ENCODE measurements at regions not wholly inside any gene's neighbourhood (a gene's known extent, or its start where the extent isn't known, plus 50 kb on each side); places are given as distances from the start of the nearest gene placed in this dataset.

DNA sequence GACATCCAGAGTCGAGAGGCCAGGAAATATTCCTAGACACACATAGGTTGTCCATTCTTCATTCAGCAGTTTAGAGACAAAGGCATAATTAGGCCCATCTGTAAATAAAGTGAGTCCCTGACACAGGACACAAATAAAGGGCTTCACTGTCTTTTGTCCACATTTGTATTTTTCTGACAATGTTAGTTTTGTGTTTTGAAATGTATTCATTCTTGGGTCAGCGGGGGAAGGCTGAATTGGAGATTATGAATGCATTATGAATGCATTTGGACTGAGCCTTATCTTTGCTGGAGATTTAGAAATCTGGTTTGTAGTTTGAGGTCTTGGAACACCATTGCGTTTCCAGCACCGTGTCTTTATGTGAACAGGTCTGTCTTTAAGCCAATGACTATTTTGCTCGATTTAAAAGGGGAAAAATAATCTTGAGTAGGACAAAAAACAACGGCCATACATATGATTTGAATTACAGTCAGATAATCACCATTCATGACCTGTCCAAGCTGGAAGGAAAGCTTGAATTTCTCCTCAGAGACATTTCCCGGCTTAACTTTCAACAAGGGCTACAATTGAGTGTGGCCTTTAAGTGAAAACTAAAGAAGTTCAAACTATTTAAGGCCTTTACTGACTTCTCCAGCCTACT lies 334.8 kb downstream of the WDR11 start:
- Histone ChIP-seq H3K4me3 (ENCODE audit: low read length) (no peak overlapping the region), H3K4me1 (ENCODE audit: control insufficient read depth, insufficient read depth, low read length) (peaks cover 4% of the 10 kb centered on the region), H3K27me3 (ENCODE audit: control insufficient read depth, insufficient read depth, low read length) (no peaks in the 10 kb centered on the region), H3K27ac (ENCODE audit: low read length) (no peak overlapping the region), H3K36me3 (ENCODE audit: control insufficient read depth, insufficient read depth, low read length) (no peaks in the 10 kb centered on the region), H3K9me3 (replicated peaks; ENCODE audit: control insufficient read depth, low read depth, low read length) (no peaks in the 10 kb centered on the region)
- peak; percentile 93 for DNase-seq
- 25% methylated on average over 1 of the region's 7 CpGs for WGBS (ENCODE audit: insufficient coverage)

DNA sequence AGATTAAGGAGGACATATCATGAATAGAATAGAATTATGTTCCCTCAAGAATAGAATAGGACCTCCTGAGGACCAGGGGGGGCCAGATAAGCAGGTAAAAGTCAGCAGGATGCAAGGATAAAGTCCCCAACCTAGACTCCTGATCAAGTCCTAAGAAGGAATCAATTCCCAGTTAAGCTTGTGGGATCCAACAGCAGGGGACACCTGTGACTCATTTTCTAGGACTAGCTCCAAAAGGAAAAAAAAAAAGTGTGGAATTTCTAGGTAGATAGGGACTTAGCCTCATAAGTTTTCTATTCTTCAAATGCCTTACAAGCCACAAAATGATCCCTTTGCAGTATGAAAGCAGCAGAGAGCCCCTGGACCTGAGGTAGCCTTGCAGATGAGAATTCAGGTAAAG lies 336.2 kb downstream of the WDR11 start:
- DNase-seq: no peak
- Histone ChIP-seq H3K4me1 (ENCODE audit: control insufficient read depth, insufficient read depth, low read length) (peaks cover 4% of the 10 kb centered on the region), H3K36me3 (ENCODE audit: control insufficient read depth, insufficient read depth, low read length) (no peaks in the 10 kb centered on the region), H3K27ac (ENCODE audit: low read length) (no peak overlapping the region), H3K9me3 (replicated peaks; ENCODE audit: control insufficient read depth, low read depth, low read length) (no peaks in the 10 kb centered on the region), H3K27me3 (ENCODE audit: control insufficient read depth, insufficient read depth, low read length) (no peaks in the 10 kb centered on the region), H3K4me3 (ENCODE audit: low read length) (no peak overlapping the region)

DNA sequence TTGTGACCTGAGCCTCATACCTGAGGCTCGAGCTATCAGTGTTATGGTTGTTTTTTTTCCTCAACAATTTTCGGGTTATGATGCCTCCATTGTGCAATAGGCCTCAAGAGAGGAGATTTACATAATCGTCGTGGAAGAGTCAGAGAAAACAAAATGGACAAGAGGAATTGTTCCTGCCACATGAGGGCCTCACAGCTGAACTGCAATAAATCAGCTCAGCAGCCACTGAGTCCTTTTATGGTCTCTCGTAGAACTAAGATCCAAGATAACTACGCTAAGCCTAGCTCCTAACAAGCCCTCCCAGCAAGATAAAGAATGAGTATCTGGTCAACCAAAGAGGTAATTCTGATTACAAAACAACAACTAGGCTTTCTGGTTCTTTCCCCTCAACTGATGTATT lies 336.8 kb downstream of the WDR11 start:
- H3K4me3 ChIP-seq (ENCODE audit: low read length): no peak overlapping the region
- peaks cover 4% of the 10 kb centered on the region for H3K4me1 ChIP-seq (ENCODE audit: control insufficient read depth, insufficient read depth, low read length)
- no peaks in the 10 kb centered on the region for H3K9me3 ChIP-seq (replicated peaks; ENCODE audit: control insufficient read depth, low read depth, low read length)
- H3K27ac ChIP-seq (ENCODE audit: low read length): no peak overlapping the region
- peak; percentile 41 for DNase-seq
- no peaks in the 10 kb centered on the region for H3K36me3 ChIP-seq (ENCODE audit: control insufficient read depth, insufficient read depth, low read length)
- no peaks in the 10 kb centered on the region for H3K27me3 ChIP-seq (ENCODE audit: control insufficient read depth, insufficient read depth, low read length)
- WGBS (ENCODE audit: insufficient coverage): 60% methylated on average over 6 of the region's 6 CpGs

DNA sequence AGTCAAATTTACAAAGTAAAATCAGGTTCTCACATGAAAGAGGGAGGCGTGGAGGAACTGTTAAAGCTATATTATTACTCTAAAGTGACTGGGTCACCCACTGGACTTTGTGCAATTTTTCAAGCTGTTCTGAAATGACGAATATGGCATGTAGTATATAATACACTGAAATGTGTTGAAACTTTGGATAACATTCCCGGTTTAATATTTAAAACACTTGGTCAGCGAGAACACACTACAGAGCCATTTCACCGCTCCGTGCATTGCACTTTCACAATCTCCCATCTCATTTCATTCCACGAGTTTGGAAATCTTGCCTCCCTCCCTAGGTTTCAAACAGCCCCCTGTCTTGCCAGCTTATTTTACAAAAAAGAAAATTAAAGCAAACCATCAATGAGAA lies 337.9 kb downstream of the WDR11 start:
- Histone ChIP-seq H3K36me3 (ENCODE audit: control insufficient read depth, insufficient read depth, low read length) (no peaks in the 10 kb centered on the region), H3K27ac (ENCODE audit: low read length) (no peak overlapping the region), H3K9me3 (replicated peaks; ENCODE audit: control insufficient read depth, low read depth, low read length) (no peaks in the 10 kb centered on the region), H3K4me3 (ENCODE audit: low read length) (no peak overlapping the region), H3K4me1 (ENCODE audit: control insufficient read depth, insufficient read depth, low read length) (peaks cover 4% of the 10 kb centered on the region), H3K27me3 (ENCODE audit: control insufficient read depth, insufficient read depth, low read length) (no peaks in the 10 kb centered on the region)
- 48% methylated on average over 4 of the region's 7 CpGs for WGBS (ENCODE audit: insufficient coverage)
- DNase-seq: no peak

DNA sequence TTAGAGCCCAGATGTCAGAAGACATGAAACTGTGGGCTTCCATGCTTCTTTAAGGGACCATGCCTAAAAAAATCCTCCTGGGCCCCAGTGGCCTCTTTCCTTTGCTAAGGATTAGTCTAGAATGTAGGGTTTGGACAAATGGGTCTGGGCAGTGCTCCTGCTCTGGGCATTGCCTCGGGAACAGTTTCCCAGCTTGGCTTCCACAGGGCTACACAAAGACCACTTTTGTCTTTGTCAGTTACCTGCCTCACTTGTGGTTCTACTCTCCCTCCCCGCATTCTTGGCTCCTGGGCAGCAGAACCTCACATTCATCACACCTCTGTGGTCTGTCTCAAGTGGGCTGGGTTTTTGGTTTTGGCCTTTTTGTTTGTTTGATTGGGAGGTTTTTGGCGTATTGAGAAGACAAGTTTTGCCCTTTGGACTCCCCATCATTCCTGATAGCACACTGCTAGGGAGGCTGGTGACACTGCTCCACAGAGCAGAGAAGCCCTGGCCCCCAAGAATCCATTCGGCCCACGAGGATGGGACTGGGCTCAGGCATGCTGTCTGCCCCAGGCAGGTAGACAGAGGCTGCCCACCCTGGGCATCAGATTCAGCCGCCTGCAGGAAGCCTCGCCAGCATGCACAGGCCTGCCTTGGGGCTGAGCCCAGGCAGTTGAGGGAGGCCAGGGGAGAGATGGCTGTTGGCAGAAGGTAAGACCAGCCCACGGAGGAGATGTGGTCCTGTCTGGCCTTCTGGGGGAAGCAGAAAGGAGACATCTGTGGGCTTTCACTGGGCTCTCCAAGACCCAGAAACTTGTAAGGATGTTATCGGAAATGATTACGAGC lies 343.7 kb downstream of the WDR11 start:
- DNase-seq: no peak
- H3K9me3 ChIP-seq (replicated peaks; ENCODE audit: control insufficient read depth, low read depth, low read length): no peaks in the 10 kb centered on the region
- no peaks in the 10 kb centered on the region for H3K4me1 ChIP-seq (ENCODE audit: control insufficient read depth, insufficient read depth, low read length)
- 62% methylated on average over 8 of the region's 10 CpGs for WGBS (ENCODE audit: insufficient coverage)
- H3K4me3 ChIP-seq (ENCODE audit: low read length): no peak overlapping the region
- H3K36me3 ChIP-seq (ENCODE audit: control insufficient read depth, insufficient read depth, low read length): no peaks in the 10 kb centered on the region
- H3K27me3 ChIP-seq (ENCODE audit: control insufficient read depth, insufficient read depth, low read length): no peaks in the 10 kb centered on the region
- no peak overlapping the region for H3K27ac ChIP-seq (ENCODE audit: low read length)

DNA sequence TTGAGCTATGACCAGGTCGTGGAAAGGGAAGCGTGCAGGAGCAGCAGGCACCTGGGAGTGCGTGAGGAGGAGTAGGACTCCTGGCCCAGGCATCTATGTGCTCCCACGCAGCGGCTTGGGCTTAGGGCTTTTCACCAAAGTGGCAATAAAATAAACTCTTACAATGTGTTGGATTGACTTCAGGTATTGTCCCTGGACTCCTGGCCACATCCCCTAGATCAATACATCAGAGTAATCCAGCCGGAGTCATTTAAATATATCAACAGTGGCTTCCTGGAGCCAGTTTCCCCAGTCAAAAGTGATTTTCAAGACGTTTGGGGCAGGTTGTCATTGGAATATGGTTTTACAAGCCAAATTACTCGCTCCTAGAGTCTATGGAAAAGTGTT lies 344.4 kb downstream of the WDR11 start:
- 47% methylated on average over 2 of the region's 8 CpGs for WGBS (ENCODE audit: insufficient coverage)
- H3K27me3 ChIP-seq (ENCODE audit: control insufficient read depth, insufficient read depth, low read length): no peaks in the 10 kb centered on the region
- no peak overlapping the region for H3K4me3 ChIP-seq (ENCODE audit: low read length)
- H3K36me3 ChIP-seq (ENCODE audit: control insufficient read depth, insufficient read depth, low read length): no peaks in the 10 kb centered on the region
- no peak overlapping the region for H3K27ac ChIP-seq (ENCODE audit: low read length)
- no peaks in the 10 kb centered on the region for H3K4me1 ChIP-seq (ENCODE audit: control insufficient read depth, insufficient read depth, low read length)
- DNase-seq: no peak
- no peaks in the 10 kb centered on the region for H3K9me3 ChIP-seq (replicated peaks; ENCODE audit: control insufficient read depth, low read depth, low read length)

DNA sequence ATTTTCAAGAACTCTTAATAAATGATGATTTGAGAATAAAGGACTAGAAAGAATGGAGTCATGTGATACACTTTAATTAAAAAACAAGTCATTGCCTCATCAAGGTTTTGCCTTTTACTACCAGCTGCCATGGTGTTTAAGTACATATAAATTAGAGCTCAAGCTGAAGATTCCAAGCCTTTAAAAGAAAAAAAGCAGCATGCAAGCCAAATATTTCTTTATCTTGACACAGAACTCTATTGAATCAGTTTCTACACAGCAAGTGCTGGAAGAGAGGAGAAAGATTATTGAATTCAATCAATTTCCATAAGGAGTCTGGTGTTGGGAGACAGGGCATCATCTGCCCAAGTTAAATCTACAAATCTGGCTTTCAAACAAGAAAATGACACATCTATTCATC lies 347.9 kb downstream of the WDR11 start:
- no peak overlapping the region for H3K27ac ChIP-seq (ENCODE audit: low read length)
- no peak for DNase-seq
- H3K4me1 ChIP-seq (ENCODE audit: control insufficient read depth, insufficient read depth, low read length): no peaks in the 10 kb centered on the region
- H3K4me3 ChIP-seq (ENCODE audit: low read length): no peak overlapping the region
- H3K36me3 ChIP-seq (ENCODE audit: control insufficient read depth, insufficient read depth, low read length): no peaks in the 10 kb centered on the region
- no peaks in the 10 kb centered on the region for H3K9me3 ChIP-seq (replicated peaks; ENCODE audit: control insufficient read depth, low read depth, low read length)
- no peaks in the 10 kb centered on the region for H3K27me3 ChIP-seq (ENCODE audit: control insufficient read depth, insufficient read depth, low read length)

DNA sequence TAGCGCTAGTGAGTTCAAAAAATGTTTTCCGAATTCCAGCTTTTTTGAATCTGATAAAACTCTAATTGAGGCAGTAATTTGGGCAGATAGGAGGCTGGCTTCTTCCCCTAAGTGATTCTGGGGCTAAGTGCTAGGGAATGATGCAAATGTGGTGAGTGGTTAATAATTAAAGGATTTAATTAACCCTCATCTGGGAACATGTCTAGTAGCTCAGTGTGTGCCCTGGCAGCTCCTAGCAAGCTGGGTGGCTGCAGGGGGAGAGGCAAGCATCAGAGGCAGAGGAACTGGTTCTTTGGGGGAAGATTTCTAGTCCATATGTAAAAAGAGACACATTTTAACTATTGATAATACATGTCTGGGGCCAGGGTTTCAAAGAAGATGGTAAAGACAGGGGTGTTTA lies 354.5 kb downstream of the WDR11 start:
- Histone ChIP-seq H3K27me3 (ENCODE audit: control insufficient read depth, insufficient read depth, low read length) (no peaks in the 10 kb centered on the region), H3K36me3 (ENCODE audit: control insufficient read depth, insufficient read depth, low read length) (no peaks in the 10 kb centered on the region), H3K4me1 (ENCODE audit: control insufficient read depth, insufficient read depth, low read length) (no peaks in the 10 kb centered on the region), H3K27ac (ENCODE audit: low read length) (no peak overlapping the region), H3K4me3 (ENCODE audit: low read length) (no peak overlapping the region), H3K9me3 (replicated peaks; ENCODE audit: control insufficient read depth, low read depth, low read length) (no peaks in the 10 kb centered on the region)
- no peak for DNase-seq
- 100% methylated on average over 1 of the region's 2 CpGs for WGBS (ENCODE audit: insufficient coverage)

DNA sequence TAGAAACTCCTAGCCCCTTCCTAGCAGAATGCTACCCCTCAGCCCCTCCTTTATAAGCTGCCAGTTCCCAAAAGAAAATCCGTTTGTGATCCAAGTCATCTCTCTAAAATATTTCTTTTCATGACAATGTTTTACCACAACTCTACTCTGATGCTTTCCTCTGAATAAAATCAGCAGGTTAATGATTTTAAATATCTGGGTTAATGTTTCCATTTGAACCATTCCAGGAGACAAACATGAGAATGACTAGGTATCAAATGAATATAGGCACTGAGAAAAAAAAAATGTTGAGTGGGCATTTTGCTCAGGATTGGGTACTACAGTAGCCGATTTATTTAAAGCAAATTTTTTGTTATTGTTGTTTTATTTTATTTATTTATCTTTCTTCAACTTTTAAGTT lies 360.3 kb downstream of the WDR11 start:
- no peaks in the 10 kb centered on the region for H3K4me1 ChIP-seq (ENCODE audit: control insufficient read depth, insufficient read depth, low read length)
- no CpG with 5 or more reads among the region's 2 CpGs for WGBS (ENCODE audit: insufficient coverage)
- H3K27me3 ChIP-seq (ENCODE audit: control insufficient read depth, insufficient read depth, low read length): no peaks in the 10 kb centered on the region
- H3K36me3 ChIP-seq (ENCODE audit: control insufficient read depth, insufficient read depth, low read length): no peaks in the 10 kb centered on the region
- no peak overlapping the region for H3K4me3 ChIP-seq (ENCODE audit: low read length)
- H3K27ac ChIP-seq (ENCODE audit: low read length): no peak overlapping the region
- DNase-seq: no peak
- no peaks in the 10 kb centered on the region for H3K9me3 ChIP-seq (replicated peaks; ENCODE audit: control insufficient read depth, low read depth, low read length)

DNA sequence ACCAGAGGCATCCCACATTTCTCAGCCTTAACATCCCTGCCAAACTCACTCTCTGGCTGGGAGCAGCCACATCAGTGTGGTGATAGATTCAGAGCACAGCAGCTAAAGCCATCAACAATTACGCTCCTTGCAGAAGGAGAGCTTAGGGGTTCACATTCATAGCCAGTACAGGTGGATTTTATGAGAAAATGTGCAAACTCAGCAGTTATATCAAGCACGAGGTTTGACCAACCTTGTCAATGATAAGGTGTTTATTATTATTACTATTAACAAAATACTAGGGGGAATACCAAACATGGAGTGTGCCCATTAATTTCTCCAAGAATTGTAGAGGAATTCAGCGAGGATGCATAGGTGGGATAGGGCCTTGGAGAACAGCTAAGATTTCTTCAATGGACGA lies 362.3 kb downstream of the WDR11 start:
- no peak overlapping the region for H3K27ac ChIP-seq (ENCODE audit: low read length)
- H3K9me3 ChIP-seq (replicated peaks; ENCODE audit: control insufficient read depth, low read depth, low read length): no peaks in the 10 kb centered on the region
- peaks cover 2% of the 10 kb centered on the region for H3K27me3 ChIP-seq (ENCODE audit: control insufficient read depth, insufficient read depth, low read length)
- H3K4me3 ChIP-seq (ENCODE audit: low read length): no peak overlapping the region
- H3K4me1 ChIP-seq (ENCODE audit: control insufficient read depth, insufficient read depth, low read length): peaks cover 2% of the 10 kb centered on the region
- 80% methylated on average over 2 of the region's 4 CpGs for WGBS (ENCODE audit: insufficient coverage)
- no peaks in the 10 kb centered on the region for H3K36me3 ChIP-seq (ENCODE audit: control insufficient read depth, insufficient read depth, low read length)
- DNase-seq: no peak
